ENCODE measurements at regions not wholly inside any gene's neighbourhood (a gene's known extent, or its start where the extent isn't known, plus 50 kb on each side); places are given as distances from the start of the nearest gene placed in this dataset.

- no peaks in the 10 kb centered on the region for H3K36me3 ChIP-seq (ENCODE audit: control insufficient read depth in 4 of 4, insufficient read depth in 4 of 4, low read length in 4 of 4)
- DNase-seq, result no peak
- no peaks in the 10 kb centered on the region for H3K9me3 ChIP-seq (ENCODE audit: control insufficient read depth in 4 of 4, insufficient read depth in 3 of 4, low read length in 3 of 4)
- H3K27me3 ChIP-seq (ENCODE audit: control insufficient read depth in 3 of 3, insufficient read depth in 3 of 3, low read length in 2 of 3), result no peaks in the 10 kb centered on the region
- 93 to 95% methylated on average over 2 of the region's 2 CpGs for WGBS, 2 donors
- no peak for ATAC-seq (ENCODE audit: insufficient read depth, low FRiP score)
- no peak overlapping the region for H3K9ac ChIP-seq (ENCODE audit: insufficient read depth in 1 of 2, low read length in 2 of 2)
- H3K4me3 ChIP-seq, result no peak overlapping the region
- peaks cover 0 to 1% (median 0%) of the 10 kb centered on the region in 5 donors for H3K4me1 ChIP-seq (ENCODE audit: control insufficient read depth in 5 of 5, insufficient read depth in 5 of 5, low read length in 5 of 5)
- H3K27ac ChIP-seq (ENCODE audit: low read depth in 1 of 2, low read length in 1 of 2), result no peak overlapping the region
- no peak for TF ChIP-seq CTCF (IDR thresholded peaks at IDR 0.05; ENCODE audit: control extremely low read depth, extremely low read depth)
These were observed 587.4 kb downstream of the LMO7 start for GRCh38 chr13:76223565-76223964.

- H3K4me3 ChIP-seq, result no peak overlapping the region
- no peaks in the 10 kb centered on the region for H3K36me3 ChIP-seq (ENCODE audit: control insufficient read depth in 4 of 4, insufficient read depth in 4 of 4, low read length in 4 of 4)
- H3K27me3 ChIP-seq (ENCODE audit: control insufficient read depth in 3 of 3, insufficient read depth in 3 of 3, low read length in 2 of 3), result no peaks in the 10 kb centered on the region
- DNase-seq (no peak), ATAC-seq (ENCODE audit: insufficient read depth, low FRiP score) (no peak)
- no peak overlapping the region for H3K27ac ChIP-seq (ENCODE audit: low read depth in 1 of 2, low read length in 1 of 2)
- no peaks in the 10 kb centered on the region for H3K9me3 ChIP-seq (ENCODE audit: control insufficient read depth in 4 of 4, insufficient read depth in 3 of 4, low read length in 3 of 4)
- H3K4me1 ChIP-seq (ENCODE audit: control insufficient read depth in 5 of 5, insufficient read depth in 5 of 5, low read length in 5 of 5), result peaks cover 0 to 1% (median 0%) of the 10 kb centered on the region in 5 donors
- no peak overlapping the region for H3K9ac ChIP-seq (ENCODE audit: insufficient read depth in 1 of 2, low read length in 2 of 2)
- no peak for TF ChIP-seq CTCF (IDR thresholded peaks at IDR 0.05; ENCODE audit: control extremely low read depth, extremely low read depth)
- WGBS, 2 donors, result 79 to 85% methylated on average over 2 of the region's 2 CpGs
These were observed 586.4 kb downstream of the LMO7 start for GRCh38 chr13:76222511-76222910.

GRCh38 chr13:76216729-76217128 lies 580.6 kb downstream of the LMO7 start:
- H3K9ac ChIP-seq (ENCODE audit: insufficient read depth in 1 of 2, low read length in 2 of 2), result no peak overlapping the region
- TF ChIP-seq CTCF (IDR thresholded peaks at IDR 0.05; ENCODE audit: control extremely low read depth, extremely low read depth), result no peak
- H3K27me3 ChIP-seq (ENCODE audit: control insufficient read depth in 3 of 3, insufficient read depth in 3 of 3, low read length in 2 of 3), result no peaks in the 10 kb centered on the region
- DNase-seq (peak in 2 of 3 donors; percentile 55 to 68), ATAC-seq (ENCODE audit: insufficient read depth, low FRiP score) (no peak)
- no peaks in the 10 kb centered on the region for H3K9me3 ChIP-seq (ENCODE audit: control insufficient read depth in 4 of 4, insufficient read depth in 3 of 4, low read length in 3 of 4)
- H3K27ac ChIP-seq (ENCODE audit: low read depth in 1 of 2, low read length in 1 of 2), result no peak overlapping the region
- no peaks in the 10 kb centered on the region for H3K36me3 ChIP-seq (ENCODE audit: control insufficient read depth in 4 of 4, insufficient read depth in 4 of 4, low read length in 4 of 4)
- no peak overlapping the region for H3K4me3 ChIP-seq
- 78 to 87% methylated on average over 2 of the region's 2 CpGs for whole genome bisulfite sequencing, 2 donors
- H3K4me1 ChIP-seq (ENCODE audit: control insufficient read depth in 5 of 5, insufficient read depth in 5 of 5, low read length in 5 of 5), result peaks cover 0 to 2% (median 0%) of the 10 kb centered on the region in 5 donors

- TF ChIP-seq CTCF (IDR thresholded peaks at IDR 0.05; ENCODE audit: control extremely low read depth, extremely low read depth), result no peak
- Histone ChIP-seq H3K27me3 (ENCODE audit: control insufficient read depth in 3 of 3, insufficient read depth in 3 of 3, low read length in 2 of 3) (no peaks in the 10 kb centered on the region), H3K9me3 (ENCODE audit: control insufficient read depth in 4 of 4, insufficient read depth in 3 of 4, low read length in 3 of 4) (no peaks in the 10 kb centered on the region), H3K27ac (ENCODE audit: low read depth in 1 of 2, low read length in 1 of 2) (no peak overlapping the region), H3K36me3 (ENCODE audit: control insufficient read depth in 4 of 4, insufficient read depth in 4 of 4, low read length in 4 of 4) (no peaks in the 10 kb centered on the region), H3K4me3 (no peak overlapping the region), H3K9ac (ENCODE audit: insufficient read depth in 1 of 2, low read length in 2 of 2) (no peak overlapping the region), H3K4me1 (ENCODE audit: control insufficient read depth in 5 of 5, insufficient read depth in 5 of 5, low read length in 5 of 5) (peaks cover 0 to 2% (median 0%) of the 10 kb centered on the region in 5 donors)
- WGBS, 2 donors, result 94 to 100% methylated on average over 1 of the region's 1 CpG
- DNase-seq (no peak), ATAC-seq (ENCODE audit: insufficient read depth, low FRiP score) (no peak)
These were observed 577.9 kb downstream of the LMO7 start for GRCh38 chr13:76214001-76214400.

Measured in lung (tissue), 11 donors.